PC-9 (cell line): ENCODE measurements at regions not wholly inside any gene's neighbourhood (a gene's known extent, or its start where the extent isn't known, plus 50 kb on each side); places are given as distances from the start of the nearest gene placed in this dataset.

Source experiments
- EZH2 ChIP-seq: fragments of 200-600 bp; sonication (generic); IDR thresholded peaks from 2 replicates; pipeline ENCODE4 v1.8.0; 2017; ENCODE audit warnings: antibody characterized with exemption, low read depth
- TF ChIP-seq, protein P1 (sequence below): fragments of 200-600 bp; sonication (generic); conservative IDR thresholded peaks from 2 replicates; pipeline ENCODE4 v1.6.1; 2017; ENCODE audit warnings: mixed run types, antibody characterized with exemption, mild to moderate bottlenecking, moderate library complexity

DNA sequence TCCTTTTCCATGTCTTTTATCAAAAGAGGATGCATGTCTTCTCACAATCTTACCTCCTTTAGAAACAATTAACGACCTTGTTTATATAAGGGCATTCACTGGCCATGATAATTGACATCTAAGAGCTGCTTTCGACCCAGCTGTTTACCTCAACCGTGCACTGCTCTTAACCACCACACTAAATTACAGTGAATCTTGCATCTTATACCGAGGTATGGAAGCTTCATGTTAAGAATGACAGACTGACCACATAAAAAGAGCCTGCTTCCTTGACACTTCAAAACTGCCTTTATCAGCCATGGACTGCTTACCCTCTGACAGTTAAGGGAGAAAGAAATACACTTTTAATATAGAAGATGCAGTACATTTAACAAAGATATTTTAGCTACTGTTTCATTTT lies 301.7 kb upstream of the LYPLAL1 start:
- TF ChIP-seq, protein P1, sequence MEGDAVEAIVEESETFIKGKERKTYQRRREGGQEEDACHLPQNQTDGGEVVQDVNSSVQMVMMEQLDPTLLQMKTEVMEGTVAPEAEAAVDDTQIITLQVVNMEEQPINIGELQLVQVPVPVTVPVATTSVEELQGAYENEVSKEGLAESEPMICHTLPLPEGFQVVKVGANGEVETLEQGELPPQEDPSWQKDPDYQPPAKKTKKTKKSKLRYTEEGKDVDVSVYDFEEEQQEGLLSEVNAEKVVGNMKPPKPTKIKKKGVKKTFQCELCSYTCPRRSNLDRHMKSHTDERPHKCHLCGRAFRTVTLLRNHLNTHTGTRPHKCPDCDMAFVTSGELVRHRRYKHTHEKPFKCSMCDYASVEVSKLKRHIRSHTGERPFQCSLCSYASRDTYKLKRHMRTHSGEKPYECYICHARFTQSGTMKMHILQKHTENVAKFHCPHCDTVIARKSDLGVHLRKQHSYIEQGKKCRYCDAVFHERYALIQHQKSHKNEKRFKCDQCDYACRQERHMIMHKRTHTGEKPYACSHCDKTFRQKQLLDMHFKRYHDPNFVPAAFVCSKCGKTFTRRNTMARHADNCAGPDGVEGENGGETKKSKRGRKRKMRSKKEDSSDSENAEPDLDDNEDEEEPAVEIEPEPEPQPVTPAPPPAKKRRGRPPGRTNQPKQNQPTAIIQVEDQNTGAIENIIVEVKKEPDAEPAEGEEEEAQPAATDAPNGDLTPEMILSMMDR, result no peak
- no peak for TF ChIP-seq EZH2
